Left lung (tissue), 4 donors: ENCODE measurements at regions not wholly inside any gene's neighbourhood (a gene's known extent, or its start where the extent isn't known, plus 50 kb on each side); places are given as distances from the start of the nearest gene placed in this dataset.
"Not testable (repeated sequence)": the region's sequence is repeated elsewhere in the genome, so short reads cannot be mapped to it uniquely, and the experiment has no call there.

Experiments
- ATAC-seq: fragments of 200-7000 bp; cut with Tn5 transposase; one replicate; pipeline ENCODE4 v1.9.1; 2020; ENCODE audit warnings: moderate library complexity
- DNase-seq, 4 donors: peaks; one replicate each; pipeline ENCODE4 v3.0.0-alpha.2; 2013 to 2020
- H3K27ac ChIP-seq, 2 donors: fragments of 200-600 bp; sonication (generic) in 1 of 2; one replicate each; pipeline versions ENCODE4 v1.5.0 to v1.8.0; 2020 to 2021
- H3K27me3 ChIP-seq, 2 donors: fragments of 200-600 bp; sonication (generic) in 1 of 2; one replicate each; pipeline versions ENCODE4 v1.5.0 to v1.8.0; 2020 to 2021
- H3K36me3 ChIP-seq, 2 donors: fragments of 200-600 bp; sonication (generic) in 1 of 2; one replicate each; pipeline versions ENCODE4 v1.5.0 to v1.8.0; 2020 to 2021
- H3K4me1 ChIP-seq, 2 donors: fragments of 200-600 bp; one replicate each; pipeline ENCODE4 v1.8.0; 2021
- H3K4me3 ChIP-seq, 2 donors: fragments of 200-600 bp; sonication (generic) in 1 of 2; one replicate each; pipeline versions ENCODE4 v1.5.0 to v1.8.0; 2020 to 2021; ENCODE audit warnings: mild to moderate bottlenecking in 1 of 2
- H3K9me3 ChIP-seq, 2 donors: fragments of 200-600 bp; sonication (generic) in 1 of 2; one replicate each; pipeline versions ENCODE4 v1.5.0 to v1.8.0; 2020 to 2021
- intact Hi-C, 2 donors: fragments of 100-400 bp; cut with DNase I; formaldehyde crosslinking; loops; one replicate each; pipeline versions ENCODE4 v1.11.2 to v1.14.2; 2022
- TF ChIP-seq, protein P1 (sequence below), 2 donors: fragments of 200-600 bp; sonication (generic) in 1 of 2; IDR thresholded peaks; one replicate each; pipeline versions ENCODE4 v1.5.0 to v1.8.0; 2021; ENCODE audit warnings: antibody characterized with exemption in 2 of 2
- donor health status: DM: no; HTN: yes; CAD: no.
- donor health status: DM: no; HTN: no; CAD: no.

DNA sequence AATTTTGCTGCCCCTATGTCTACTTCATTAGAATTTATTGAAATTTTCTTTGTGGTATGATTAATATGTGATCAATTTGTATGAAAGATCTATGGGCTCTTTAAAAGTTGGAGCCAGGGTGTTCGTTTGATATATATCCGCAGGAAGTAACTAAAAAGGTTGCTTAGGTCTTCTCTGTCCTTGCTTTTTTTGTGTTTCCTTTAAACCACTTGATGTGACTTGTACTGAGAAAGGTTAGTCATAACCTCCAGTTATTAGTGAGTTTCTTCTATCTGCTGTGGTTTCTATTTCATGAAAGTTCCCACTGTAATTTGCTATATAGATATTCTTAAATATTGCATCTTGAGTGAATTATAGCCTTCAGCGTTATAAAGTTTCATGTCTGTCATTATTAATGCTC is 585.3 kb upstream of the ARID1B start:
- Histone ChIP-seq H3K27ac (no peak overlapping the region), H3K4me3 (no peak overlapping the region), H3K27me3 (no peaks in the 10 kb centered on the region), H3K36me3 (no peaks in the 10 kb centered on the region), H3K9me3 (no peaks in the 10 kb centered on the region), H3K4me1 (no peaks in the 10 kb centered on the region)
- intact Hi-C loops: no loop called here
- DNase-seq: no peak
- ATAC-seq: no peak
- TF ChIP-seq, protein P1, sequence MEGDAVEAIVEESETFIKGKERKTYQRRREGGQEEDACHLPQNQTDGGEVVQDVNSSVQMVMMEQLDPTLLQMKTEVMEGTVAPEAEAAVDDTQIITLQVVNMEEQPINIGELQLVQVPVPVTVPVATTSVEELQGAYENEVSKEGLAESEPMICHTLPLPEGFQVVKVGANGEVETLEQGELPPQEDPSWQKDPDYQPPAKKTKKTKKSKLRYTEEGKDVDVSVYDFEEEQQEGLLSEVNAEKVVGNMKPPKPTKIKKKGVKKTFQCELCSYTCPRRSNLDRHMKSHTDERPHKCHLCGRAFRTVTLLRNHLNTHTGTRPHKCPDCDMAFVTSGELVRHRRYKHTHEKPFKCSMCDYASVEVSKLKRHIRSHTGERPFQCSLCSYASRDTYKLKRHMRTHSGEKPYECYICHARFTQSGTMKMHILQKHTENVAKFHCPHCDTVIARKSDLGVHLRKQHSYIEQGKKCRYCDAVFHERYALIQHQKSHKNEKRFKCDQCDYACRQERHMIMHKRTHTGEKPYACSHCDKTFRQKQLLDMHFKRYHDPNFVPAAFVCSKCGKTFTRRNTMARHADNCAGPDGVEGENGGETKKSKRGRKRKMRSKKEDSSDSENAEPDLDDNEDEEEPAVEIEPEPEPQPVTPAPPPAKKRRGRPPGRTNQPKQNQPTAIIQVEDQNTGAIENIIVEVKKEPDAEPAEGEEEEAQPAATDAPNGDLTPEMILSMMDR (IDR thresholded peaks at IDR 0.05): no peak

DNA sequence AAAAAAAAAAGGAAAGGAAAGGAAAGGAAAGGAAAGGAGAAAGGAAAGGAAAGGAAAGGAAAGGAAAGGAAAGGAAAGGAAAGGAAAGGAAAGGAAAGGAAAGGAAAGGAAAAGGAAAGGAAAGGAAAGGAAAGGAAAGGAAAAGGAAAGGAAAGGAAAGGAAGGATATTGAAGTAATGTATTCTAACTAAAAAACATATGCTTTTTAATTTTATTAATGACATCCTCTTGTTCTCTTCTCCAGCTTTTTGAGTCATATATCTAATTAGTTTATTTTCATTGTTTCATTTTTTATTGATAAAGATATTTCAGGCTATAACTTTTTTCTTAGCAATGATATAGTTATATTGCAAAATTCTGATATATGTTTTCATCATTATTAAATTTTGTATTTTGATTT is 585.8 kb upstream of the ARID1B start:
- ATAC-seq, H3K27me3 ChIP-seq, intact Hi-C loops, DNase-seq, H3K9me3 ChIP-seq, H3K4me3 ChIP-seq, H3K27ac ChIP-seq, H3K4me1 ChIP-seq, H3K36me3 ChIP-seq: not testable (repeated sequence)

DNA sequence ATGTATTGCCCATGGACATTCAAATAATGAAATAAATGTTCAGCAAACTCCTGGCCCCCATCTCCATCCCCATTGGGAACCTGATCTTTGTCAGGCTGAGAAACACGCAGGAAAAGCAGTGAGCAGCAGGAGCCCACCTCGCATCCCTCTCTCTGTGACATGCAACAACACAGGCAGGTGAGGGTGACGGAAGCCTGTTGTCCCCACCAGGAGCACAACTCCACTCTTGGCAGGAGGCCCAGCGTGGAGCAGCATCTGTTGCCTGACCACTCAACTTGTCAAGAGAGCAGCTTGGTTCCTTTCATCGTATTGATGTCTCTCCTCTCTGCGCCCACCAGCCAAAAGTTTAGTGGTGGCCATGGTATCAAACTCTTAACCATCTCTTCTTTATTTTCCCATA is 586.9 kb upstream of the ARID1B start:
- Histone ChIP-seq H3K27me3 (no peaks in the 10 kb centered on the region), H3K36me3 (no peaks in the 10 kb centered on the region), H3K4me1 (no peaks in the 10 kb centered on the region), H3K27ac (no peak overlapping the region), H3K9me3 (no peaks in the 10 kb centered on the region), H3K4me3 (no peak overlapping the region)
- DNase-seq (no peak), ATAC-seq (no peak)
- intact Hi-C loops: no loop called here
- TF ChIP-seq, protein P1 (IDR thresholded peaks at IDR 0.05): no peak

DNA sequence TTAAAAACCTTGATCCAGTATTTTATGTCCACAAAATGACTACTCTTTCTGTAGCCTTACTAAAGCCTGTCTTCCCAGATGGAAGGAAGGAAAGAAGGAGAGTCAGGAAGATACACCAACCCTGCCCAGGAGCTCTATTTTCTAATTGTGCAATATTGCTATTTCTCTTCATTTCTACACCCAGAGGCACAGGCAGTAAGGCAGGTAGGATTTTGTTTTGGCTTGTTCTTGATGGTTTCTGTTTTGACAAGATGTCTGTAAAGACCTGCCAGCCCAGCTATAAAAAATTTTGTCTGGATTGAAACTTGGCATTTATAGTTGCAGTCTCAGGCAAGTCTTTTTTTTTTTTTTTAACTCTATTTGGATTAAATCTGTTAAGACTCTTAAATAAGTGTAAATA is 587.5 kb upstream of the ARID1B start:
- H3K27me3 ChIP-seq: no peaks in the 10 kb centered on the region
- ATAC-seq (no peak), DNase-seq (no peak)
- intact Hi-C loops: no loop called here
- TF ChIP-seq, protein P1 (IDR thresholded peaks at IDR 0.05): no peak
- no peak overlapping the region for H3K27ac ChIP-seq
- H3K4me1 ChIP-seq: no peaks in the 10 kb centered on the region
- no peak overlapping the region for H3K4me3 ChIP-seq
- H3K9me3 ChIP-seq: no peaks in the 10 kb centered on the region
- no peaks in the 10 kb centered on the region for H3K36me3 ChIP-seq

DNA sequence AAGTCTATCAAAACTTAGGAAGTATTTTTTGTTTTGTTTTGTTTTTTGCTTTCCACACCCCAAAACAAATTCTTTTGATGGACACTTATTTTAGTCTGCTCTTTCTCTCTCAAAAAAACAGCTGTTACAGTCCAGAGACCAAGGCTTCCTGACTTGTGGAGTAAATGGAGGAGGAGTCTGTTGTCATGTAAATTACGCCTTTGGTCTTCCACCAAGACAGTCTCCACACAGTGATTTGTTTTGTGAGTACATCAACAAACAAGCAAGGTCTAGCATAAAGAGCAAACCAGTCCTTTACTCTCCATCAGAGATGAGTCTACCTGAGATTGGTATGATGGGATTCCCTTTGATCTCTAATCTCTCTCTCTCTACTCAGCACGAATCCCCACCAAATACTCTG is 588.0 kb upstream of the ARID1B start:
- no peak overlapping the region for H3K27ac ChIP-seq
- no peaks in the 10 kb centered on the region for H3K36me3 ChIP-seq
- H3K4me3 ChIP-seq: no peak overlapping the region
- H3K27me3 ChIP-seq: no peaks in the 10 kb centered on the region
- no peak for DNase-seq
- TF ChIP-seq, protein P1 (IDR thresholded peaks at IDR 0.05): no peak
- no peak for ATAC-seq
- H3K9me3 ChIP-seq: no peaks in the 10 kb centered on the region
- intact Hi-C loops: no loop called here
- H3K4me1 ChIP-seq: no peaks in the 10 kb centered on the region

DNA sequence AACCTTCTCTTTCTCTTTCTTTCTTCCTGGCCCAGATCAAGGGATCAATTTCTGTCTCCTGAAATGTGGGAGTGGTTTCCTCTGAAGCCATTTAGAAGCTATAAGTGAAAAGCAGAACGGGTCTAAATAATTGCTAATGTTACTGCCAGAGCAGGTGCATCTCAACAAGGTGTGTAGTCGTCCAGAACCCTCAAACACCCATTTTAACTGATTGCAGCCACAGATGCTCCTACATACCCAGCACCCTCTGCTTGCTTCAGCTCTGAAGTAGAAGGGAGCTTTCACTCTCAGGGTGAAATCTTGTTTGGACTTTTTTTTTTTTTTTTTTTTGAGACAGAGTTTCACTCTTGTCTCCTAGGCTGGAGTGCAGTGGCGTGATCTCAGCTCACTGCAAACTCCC is 592.1 kb upstream of the ARID1B start:
- Histone ChIP-seq H3K4me1 (no peaks in the 10 kb centered on the region), H3K9me3 (no peaks in the 10 kb centered on the region), H3K4me3 (no peak overlapping the region), H3K36me3 (no peaks in the 10 kb centered on the region), H3K27ac (no peak overlapping the region), H3K27me3 (no peaks in the 10 kb centered on the region)
- ATAC-seq (no peak), DNase-seq (no peak)
- intact Hi-C loops: no loop called here
- TF ChIP-seq, protein P1 (IDR thresholded peaks at IDR 0.05): no peak
